ENCODE measurements at regions not wholly inside any gene's neighbourhood (a gene's known extent, or its start where the extent isn't known, plus 50 kb on each side); places are given as distances from the start of the nearest gene placed in this dataset.

- TF ChIP-seq GATA2 (IDR thresholded peaks at IDR 0.05; ENCODE audit: low read depth, low read length), result no peak
- no peak for TF ChIP-seq GATA3 (IDR thresholded peaks at IDR 0.05; ENCODE audit: low read depth, low read length)
Observed at GRCh38 chr13:85592211-85592610, 207.0 kb downstream of the SLITRK6 start.
